PC-3 (cell line): ENCODE measurements at regions not wholly inside any gene's neighbourhood (a gene's known extent, or its start where the extent isn't known, plus 50 kb on each side); places are given as distances from the start of the nearest gene placed in this dataset.

Experiments
- ATAC-seq: fragments of 200-7000 bp; cut with Tn5 transposase; 2 replicates; pipeline ENCODE4 v1.9.1; 2020; ENCODE audit warnings: mild to moderate bottlenecking, moderate library complexity
- BruUV-seq: library from RNA; stranded (reverse); fragments of 400-500 nt; replicated peaks from 2 replicates; lab custom pipeline; 2021; lab: Mats Ljungman, UMichigan
- CTCF ChIA-PET: fragments of 300-600 bp; sonication (Branson Sonifier 250); formaldehyde crosslinking; loops from one replicate; lab custom pipeline; 2022; ENCODE audit warnings: antibody characterized with exemption; lab: Charles Lee
- POLR2A ChIA-PET: fragments of 300-600 bp; sonication (Branson Sonifier 250); formaldehyde crosslinking; loops from one replicate; lab custom pipeline; 2022; ENCODE audit warnings: antibody characterized with exemption; ENCODE audit not compliant: unreplicated experiment; lab: Charles Lee
- DNase-seq: peaks from one replicate; pipeline ENCODE4 v3.0.0-alpha.2; 2015
- H2AFZ ChIP-seq: fragments of 300-600 bp; sonication (generic); 2 replicates; pipeline ENCODE4 v1.6.0; 2016; ENCODE audit warnings: antibody characterized with exemption, low read length
- H3F3A ChIP-seq: fragments of 300-600 bp; sonication (generic); one replicate; pipeline ENCODE4 v1.6.0; 2017; ENCODE audit warnings: antibody characterized with exemption, low read length, control low read depth, mild to moderate bottlenecking; ENCODE audit not compliant: unreplicated experiment
- H3K27ac ChIP-seq: fragments of 300-600 bp; sonication (generic); 2 replicates; pipeline ENCODE4 v1.5.1; 2016; ENCODE audit warnings: mild to moderate bottlenecking, low read length
- H3K27me3 ChIP-seq: fragments of 300-600 bp; sonication (generic); 2 replicates; pipeline ENCODE4 v1.6.1; 2016; ENCODE audit warnings: low read length, mixed read lengths
- H3K36me3 ChIP-seq: fragments of 300-600 bp; sonication (generic); 2 replicates; pipeline ENCODE4 v1.6.1; 2016; ENCODE audit warnings: low read depth, mixed run types, low read length, mixed read lengths
- H3K4me1 ChIP-seq: fragments of 300-600 bp; sonication (generic); 2 replicates; pipeline ENCODE4 v1.5.1; 2016; ENCODE audit warnings: low read length; ENCODE audit not compliant: insufficient read depth
- H3K4me2 ChIP-seq: fragments of 300-600 bp; sonication (generic); 2 replicates; pipeline ENCODE4 v1.6.0; 2016; ENCODE audit warnings: low read length
- H3K4me3 ChIP-seq: fragments of 300-600 bp; sonication (generic); 2 replicates; pipeline ENCODE4 v1.5.1; 2016; ENCODE audit warnings: mild to moderate bottlenecking, low read length, mixed read lengths
- H3K79me2 ChIP-seq: fragments of 300-600 bp; sonication (generic); 2 replicates; pipeline ENCODE4 v1.6.1; 2017; ENCODE audit warnings: low read length, mixed read lengths
- H3K9ac ChIP-seq: fragments of 300-600 bp; sonication (generic); 2 replicates; pipeline ENCODE4 v1.6.0; 2016; ENCODE audit warnings: mild to moderate bottlenecking, low read length
- H3K9me2 ChIP-seq: fragments of 300-600 bp; sonication (generic); replicated peaks from 2 replicates; pipeline ENCODE4 v1.6.1; 2016; ENCODE audit warnings: mixed run types, low read length, mixed read lengths
- H3K9me3 ChIP-seq: fragments of 300-600 bp; sonication (generic); 2 replicates; pipeline ENCODE4 v1.6.1; 2016; ENCODE audit warnings: low read length, mixed read lengths
- H4K20me1 ChIP-seq: fragments of 300-600 bp; sonication (generic); 2 replicates; pipeline ENCODE4 v1.6.1; 2016; ENCODE audit warnings: low read length, mixed read lengths
- CTCF ChIP-seq: fragments of 300-600 bp; sonication (generic); conservative IDR thresholded peaks from 2 replicates; pipeline ENCODE4 v1.5.1; 2017; ENCODE audit warnings: antibody characterized with exemption, low read depth, mild to moderate bottlenecking, low read length
- EZH2 ChIP-seq: fragments of 300-600 bp; sonication (generic); IDR thresholded peaks from one replicate; pipeline ENCODE4 v1.6.1; 2017; ENCODE audit warnings: antibody characterized with exemption, mild to moderate bottlenecking, low read length; ENCODE audit not compliant: unreplicated experiment
- EZH2phosphoT487 ChIP-seq: fragments of 300-600 bp; sonication (generic); IDR thresholded peaks from 2 replicates; pipeline ENCODE4 v1.6.1; 2018; ENCODE audit warnings: mild to moderate bottlenecking, antibody characterized with exemption, low read length, borderline replicate concordance
- intact Hi-C: fragments of 100-400 bp; cut with micrococcal nuclease; formaldehyde crosslinking; loops from 2 replicates; pipeline ENCODE4 v1.9.0; 2023

GRCh38 chr5:96219580-96220281, 213.3 kb downstream of the PCSK1 start:
- BruUV-seq: no TSS peak
- H3K27me3 ChIP-seq: no peaks in the 10 kb centered on the region
- H3K9me3 ChIP-seq: no peaks in the 10 kb centered on the region
- no peak overlapping the region for H3K4me3 ChIP-seq
- H3K79me2 ChIP-seq: no peaks in the 10 kb centered on the region
- TF ChIP-seq CTCF: no peak
- POLR2A ChIA-PET: no interaction called here
- H4K20me1 ChIP-seq: no peaks in the 10 kb centered on the region
- H3K36me3 ChIP-seq: no peaks in the 10 kb centered on the region
- no peaks in the 10 kb centered on the region for H3F3A ChIP-seq
- H3K27ac ChIP-seq: peak overlapping the region; percentile 66
- intact Hi-C loops: loop anchor here (5.0 to 10.0 kb wide), 2 partner anchors 38 to 115 kb away; no protein-coding TSS in a partner anchor
- peak overlapping the region; percentile 63 for H2AFZ ChIP-seq
- CTCF ChIA-PET: no interaction called here
- no peak overlapping the region for H3K9ac ChIP-seq
- DNase-seq: peak; percentile 63
- H3K4me1 ChIP-seq: peaks cover 29% of the 10 kb centered on the region
- peak overlapping the region; percentile 30 for H3K4me2 ChIP-seq
- no peaks in the 10 kb centered on the region for H3K9me2 ChIP-seq
- ATAC-seq: peak; percentile 75

- Histone ChIP-seq H3K9ac (no peak overlapping the region), H2AFZ (no peak overlapping the region), H3K27ac (no peak overlapping the region), H3K36me3 (no peaks in the 10 kb centered on the region), H3K4me2 (no peak overlapping the region), H3K9me2 (no peaks in the 10 kb centered on the region), H4K20me1 (no peaks in the 10 kb centered on the region), H3K9me3 (no peaks in the 10 kb centered on the region), H3K4me1 (peaks cover 29% of the 10 kb centered on the region), H3K79me2 (no peaks in the 10 kb centered on the region), H3F3A (no peaks in the 10 kb centered on the region), H3K4me3 (no peak overlapping the region), H3K27me3 (no peaks in the 10 kb centered on the region)
- no peak for DNase-seq
- no peak for TF ChIP-seq EZH2
- TF ChIP-seq CTCF: no peak
- TF ChIP-seq EZH2phosphoT487: no peak
- no TSS peak for BruUV-seq
- POLR2A ChIA-PET: no interaction called here
- intact Hi-C loops: no loop called here
- ATAC-seq: no peak
- CTCF ChIA-PET: no interaction called here
Observed at GRCh38 chr5:96218653-96219052, 214.4 kb downstream of the PCSK1 start.

DNA sequence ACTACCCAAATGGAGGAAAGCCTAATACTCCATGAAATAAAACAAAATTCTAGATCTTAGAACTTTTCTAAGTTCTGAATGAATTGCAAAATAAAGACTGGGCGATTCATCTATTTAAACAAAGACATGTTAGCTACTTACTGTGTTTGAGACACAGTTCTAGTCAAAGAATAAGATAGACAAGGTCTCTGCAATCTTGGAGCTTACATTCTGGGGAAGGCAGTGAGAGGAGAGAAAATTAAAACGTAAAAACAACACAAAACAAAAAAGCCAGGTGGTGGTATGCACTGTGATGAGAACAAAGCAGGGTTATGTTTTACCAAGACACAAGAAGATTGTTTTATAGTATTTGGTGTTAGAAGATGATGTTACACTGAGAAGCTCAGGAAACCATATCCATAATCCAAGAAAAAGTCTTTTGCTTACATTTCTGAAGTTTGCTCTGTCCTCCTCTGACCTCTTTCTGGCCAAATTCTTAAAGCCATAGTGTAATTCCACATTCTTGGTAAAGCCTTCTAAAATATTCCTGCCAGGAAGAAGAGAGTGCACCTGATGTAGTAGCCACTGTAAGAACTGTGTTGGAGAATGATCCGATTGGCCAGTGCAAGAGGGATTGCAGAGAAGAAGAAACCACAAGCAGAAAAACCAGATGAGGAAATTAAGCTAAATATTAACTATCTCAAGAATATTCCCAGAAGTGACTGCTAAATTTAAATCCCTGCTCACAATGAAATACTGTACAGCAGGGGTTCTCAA, 218.4 kb downstream of the PCSK1 start:
- ATAC-seq: no peak
- no peaks in the 10 kb centered on the region for H3F3A ChIP-seq
- H3K9me3 ChIP-seq: no peaks in the 10 kb centered on the region
- peaks cover 19% of the 10 kb centered on the region for H3K4me1 ChIP-seq
- BruUV-seq: no TSS peak
- ChIA-PET CTCF (no interaction called here), POLR2A (no interaction called here)
- H3K27ac ChIP-seq: no peak overlapping the region
- H3K4me2 ChIP-seq: no peak overlapping the region
- no peaks in the 10 kb centered on the region for H3K79me2 ChIP-seq
- TF ChIP-seq CTCF (no peak), EZH2 (no peak), EZH2phosphoT487 (no peak)
- intact Hi-C loops: no loop called here
- H4K20me1 ChIP-seq: no peaks in the 10 kb centered on the region
- DNase-seq: no peak
- H3K4me3 ChIP-seq: no peak overlapping the region
- H3K9me2 ChIP-seq: no peaks in the 10 kb centered on the region
- H2AFZ ChIP-seq: no peak overlapping the region
- no peak overlapping the region for H3K9ac ChIP-seq
- H3K36me3 ChIP-seq: no peaks in the 10 kb centered on the region
- no peaks in the 10 kb centered on the region for H3K27me3 ChIP-seq
